ENCODE measurements at regions not wholly inside any gene's neighbourhood (a gene's known extent, or its start where the extent isn't known, plus 50 kb on each side); places are given as distances from the start of the nearest gene placed in this dataset.

- Histone ChIP-seq H3K27me3 (peaks cover 0 to 13% (median under 1%) of the 10 kb centered on the region in 9 donors), H3K36me3 (no peaks in the 10 kb centered on the region), H3K4me1 (no peaks in the 10 kb centered on the region), H3K27ac (no peak overlapping the region), H3K4me3 (no peak overlapping the region), H3K9me3 (no peaks in the 10 kb centered on the region)
- ATAC-seq, result no peak
- intact Hi-C loops (cut with DNase I), result no loop called here
- DNase-seq, result no peak
- TF ChIP-seq POLR2A (IDR thresholded peaks at IDR 0.05), result no peak
- TF ChIP-seq, protein P1, sequence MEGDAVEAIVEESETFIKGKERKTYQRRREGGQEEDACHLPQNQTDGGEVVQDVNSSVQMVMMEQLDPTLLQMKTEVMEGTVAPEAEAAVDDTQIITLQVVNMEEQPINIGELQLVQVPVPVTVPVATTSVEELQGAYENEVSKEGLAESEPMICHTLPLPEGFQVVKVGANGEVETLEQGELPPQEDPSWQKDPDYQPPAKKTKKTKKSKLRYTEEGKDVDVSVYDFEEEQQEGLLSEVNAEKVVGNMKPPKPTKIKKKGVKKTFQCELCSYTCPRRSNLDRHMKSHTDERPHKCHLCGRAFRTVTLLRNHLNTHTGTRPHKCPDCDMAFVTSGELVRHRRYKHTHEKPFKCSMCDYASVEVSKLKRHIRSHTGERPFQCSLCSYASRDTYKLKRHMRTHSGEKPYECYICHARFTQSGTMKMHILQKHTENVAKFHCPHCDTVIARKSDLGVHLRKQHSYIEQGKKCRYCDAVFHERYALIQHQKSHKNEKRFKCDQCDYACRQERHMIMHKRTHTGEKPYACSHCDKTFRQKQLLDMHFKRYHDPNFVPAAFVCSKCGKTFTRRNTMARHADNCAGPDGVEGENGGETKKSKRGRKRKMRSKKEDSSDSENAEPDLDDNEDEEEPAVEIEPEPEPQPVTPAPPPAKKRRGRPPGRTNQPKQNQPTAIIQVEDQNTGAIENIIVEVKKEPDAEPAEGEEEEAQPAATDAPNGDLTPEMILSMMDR (IDR thresholded peaks at IDR 0.05), result no peak
- 73 to 80% (median 76%) methylated on average over 16 of the region's 16 CpGs for WGBS, 4 donors
These were observed 176.2 kb downstream of the CYLD start for GRCh38 chr16:50917950-50918703.

GRCh38 chr16:50916040-50916439, 174.2 kb downstream of the CYLD start:
- Histone ChIP-seq H3K27ac (no peak overlapping the region), H3K9me3 (no peaks in the 10 kb centered on the region), H3K4me3 (no peak overlapping the region), H3K27me3 (peaks cover 0 to 13% (median 5%) of the 10 kb centered on the region in 9 donors), H3K4me1 (no peaks in the 10 kb centered on the region), H3K36me3 (no peaks in the 10 kb centered on the region)
- ATAC-seq (no peak), DNase-seq (no peak)
- intact Hi-C loops (cut with DNase I), result no loop called here
- TF ChIP-seq, protein P1 (IDR thresholded peaks at IDR 0.05), result no peak

GRCh38 chr16:50915120-50915519, 173.2 kb downstream of the CYLD start:
- ATAC-seq, result no peak
- Histone ChIP-seq H3K27ac (no peak overlapping the region), H3K36me3 (no peaks in the 10 kb centered on the region), H3K9me3 (no peaks in the 10 kb centered on the region), H3K4me3 (no peak overlapping the region), H3K4me1 (no peaks in the 10 kb centered on the region), H3K27me3 (peaks cover 0 to 13% (median 5%) of the 10 kb centered on the region in 9 donors)
- 62 to 82% (median 71%) methylated on average over 2 of the region's 2 CpGs for WGBS, 4 donors
- intact Hi-C loops (cut with DNase I), result no loop called here
- DNase-seq, result no peak
- TF ChIP-seq POLR2A (IDR thresholded peaks at IDR 0.05), result no peak
- TF ChIP-seq, protein P1 (IDR thresholded peaks at IDR 0.05), result no peak

- Histone ChIP-seq H3K9me3 (no peaks in the 10 kb centered on the region), H3K27me3 (peaks cover 0 to 18% (median 0%) of the 10 kb centered on the region in 9 donors), H3K36me3 (no peaks in the 10 kb centered on the region), H3K4me1 (no peaks in the 10 kb centered on the region), H3K27ac (no peak overlapping the region), H3K4me3 (no peak overlapping the region)
- WGBS, 4 donors, result 40 to 50% (median 47%) methylated on average over 10 of the region's 10 CpGs
- ATAC-seq (no peak), DNase-seq (no peak)
- TF ChIP-seq, protein P1 (IDR thresholded peaks at IDR 0.05), result no peak
- TF ChIP-seq POLR2A (IDR thresholded peaks at IDR 0.05), result no peak
- intact Hi-C loops (cut with DNase I), result no loop called here
These were observed 168.8 kb downstream of the CYLD start for GRCh38 chr16:50910736-50911100.

All from heart left ventricle (tissue), 16 donors.